ENCODE measurements at regions not wholly inside any gene's neighbourhood (a gene's known extent, or its start where the extent isn't known, plus 50 kb on each side); places are given as distances from the start of the nearest gene placed in this dataset.

GRCh38 chr1:208781391-208782045 lies 537.3 kb upstream of the PLXNA2 start:
- DNase-seq (ENCODE audit: extremely low read depth in 1 of 11, low read depth in 9 of 11, low spot score in 4 of 11), result no peak

DNA sequence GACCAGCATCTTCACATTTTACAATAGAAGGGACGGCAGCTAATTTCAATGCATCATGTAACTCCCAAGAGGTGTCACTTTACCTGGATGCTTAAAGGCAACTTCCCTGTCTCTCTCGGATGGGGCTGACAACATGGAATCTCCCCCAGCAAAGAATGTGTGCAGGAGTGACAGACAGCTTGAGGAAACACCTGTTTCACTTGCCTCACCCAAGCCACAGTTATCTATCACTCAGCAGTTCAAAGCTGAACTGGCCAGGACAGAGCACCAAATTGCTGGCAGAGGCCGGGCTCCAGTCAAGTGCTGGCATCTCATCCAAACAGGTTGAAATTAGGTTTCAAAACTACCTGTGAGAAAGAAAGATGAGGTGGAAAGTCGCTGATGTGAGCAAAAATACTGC lies 538.0 kb upstream of the PLXNA2 start:
- no peak for DNase-seq (ENCODE audit: extremely low read depth in 1 of 11, low read depth in 9 of 11, low spot score in 4 of 11)

DNA sequence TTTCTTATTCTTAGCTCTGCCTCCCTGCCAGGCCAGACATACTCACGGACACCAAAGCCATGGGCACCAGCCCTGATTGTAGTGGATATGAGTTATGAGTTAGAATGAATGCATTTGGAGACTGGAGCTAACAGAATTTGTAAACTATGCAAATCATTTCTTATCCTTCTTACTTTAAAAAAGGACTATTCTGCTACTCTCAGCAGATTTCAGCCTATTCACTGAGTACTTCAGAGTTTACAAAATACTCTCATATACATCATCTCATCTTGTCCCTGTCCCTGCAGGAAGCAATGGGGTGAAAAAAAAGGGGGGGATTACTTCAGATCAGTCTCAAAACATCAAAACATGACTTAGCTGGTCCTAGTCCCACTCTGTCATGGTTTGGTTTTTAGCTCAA lies 541.4 kb upstream of the PLXNA2 start:
- DNase-seq (ENCODE audit: extremely low read depth in 1 of 11, low read depth in 9 of 11, low spot score in 4 of 11), result no peak

- no peak for DNase-seq (ENCODE audit: extremely low read depth in 1 of 11, low read depth in 9 of 11, low spot score in 4 of 11)
Observed at GRCh38 chr1:208787219-208787618, 543.0 kb upstream of the PLXNA2 start.

DNA sequence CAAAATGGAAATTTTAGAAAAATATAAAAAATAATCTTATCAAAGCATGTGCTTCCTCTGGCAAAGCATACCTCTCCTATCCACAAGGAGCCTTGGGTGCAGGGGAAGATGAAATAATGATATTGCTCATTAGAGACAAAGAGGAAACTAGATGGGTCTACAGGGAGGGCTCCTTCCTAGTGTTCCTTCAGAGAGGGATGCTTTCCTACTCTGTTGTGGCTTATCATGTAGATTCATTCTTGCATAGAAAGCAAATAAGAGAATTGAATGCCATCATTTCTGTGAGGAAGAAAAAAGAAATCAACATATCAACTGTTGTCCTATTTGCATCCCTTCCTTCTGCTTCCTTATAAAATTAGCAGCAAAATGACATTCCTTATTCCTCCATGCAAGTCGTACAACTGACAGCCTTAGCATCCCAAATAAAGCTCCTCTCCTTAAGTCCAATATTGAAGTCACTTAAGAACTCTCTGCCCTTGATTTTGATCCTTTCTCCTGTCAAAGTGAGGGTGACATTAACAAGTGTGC lies 543.9 kb upstream of the PLXNA2 start:
- DNase-seq (ENCODE audit: extremely low read depth in 1 of 11, low read depth in 9 of 11, low spot score in 4 of 11), result no peak

DNA sequence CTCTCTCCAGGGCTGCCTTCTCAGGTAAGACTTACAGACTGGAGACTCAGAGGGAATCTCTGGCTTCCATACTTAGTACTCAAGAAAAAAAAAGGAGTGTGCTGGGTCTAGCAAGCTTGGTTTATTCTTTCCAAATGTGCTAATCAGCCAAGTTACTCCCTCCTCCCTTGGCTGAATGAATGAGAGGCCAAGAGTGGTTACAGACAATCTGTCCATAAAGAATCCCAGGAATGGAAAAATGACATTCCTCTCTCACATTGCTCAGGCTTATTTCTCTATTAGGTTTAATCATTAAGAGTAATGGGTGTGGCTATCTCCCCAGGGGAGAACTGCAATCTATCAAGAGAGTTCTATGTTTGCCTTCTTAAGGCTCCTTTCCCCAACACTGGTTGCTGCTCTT lies 547.3 kb upstream of the PLXNA2 start:
- peak in 1 of 11 donors; percentile 45 for DNase-seq (ENCODE audit: extremely low read depth in 1 of 11, low read depth in 9 of 11, low spot score in 4 of 11)

DNA sequence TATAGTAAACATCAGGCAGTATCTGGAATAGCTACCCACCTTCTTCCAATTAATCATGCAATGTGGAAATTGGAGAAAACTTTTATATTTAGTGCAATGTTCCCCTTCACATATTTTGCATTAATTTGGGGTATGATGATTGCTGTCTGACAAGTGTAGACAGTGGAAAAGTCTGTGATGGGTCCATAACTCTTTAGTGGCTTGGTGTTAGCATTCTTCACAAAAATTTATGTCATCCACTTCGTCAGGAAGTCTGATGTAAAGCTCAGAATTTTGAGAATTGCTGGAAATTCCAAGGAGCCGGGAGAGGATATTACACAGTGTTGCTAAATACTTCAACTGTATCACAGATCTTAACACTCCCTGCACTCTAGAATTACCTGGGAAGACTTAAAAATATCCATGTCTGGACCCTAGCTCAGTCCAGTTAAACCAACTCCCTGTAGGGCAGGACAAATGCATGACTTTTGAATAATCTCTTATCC lies 549.7 kb upstream of the PLXNA2 start:
- no peak for DNase-seq (ENCODE audit: extremely low read depth in 1 of 11, low read depth in 9 of 11, low spot score in 4 of 11)

DNA sequence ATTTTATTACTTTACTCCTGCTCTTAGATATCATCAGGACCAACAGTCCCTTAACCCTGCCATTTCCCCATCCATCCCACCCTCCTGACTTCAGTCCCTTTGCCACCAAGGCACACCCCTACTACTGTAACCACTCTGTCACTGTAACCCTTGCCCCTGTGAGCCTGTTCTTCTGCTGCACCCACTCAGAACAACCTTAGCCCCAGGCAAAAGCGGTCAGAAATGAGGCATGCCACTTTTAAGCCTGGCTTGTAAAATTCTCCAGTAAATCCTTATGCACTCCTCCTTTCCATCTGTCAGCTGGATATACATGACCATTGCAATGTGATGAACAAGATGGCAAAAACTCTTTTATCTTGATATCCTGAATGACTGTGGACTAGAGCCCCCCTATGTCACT lies 555.0 kb upstream of the PLXNA2 start:
- DNase-seq (ENCODE audit: extremely low read depth in 1 of 11, low read depth in 9 of 11, low spot score in 4 of 11), result no peak

DNA sequence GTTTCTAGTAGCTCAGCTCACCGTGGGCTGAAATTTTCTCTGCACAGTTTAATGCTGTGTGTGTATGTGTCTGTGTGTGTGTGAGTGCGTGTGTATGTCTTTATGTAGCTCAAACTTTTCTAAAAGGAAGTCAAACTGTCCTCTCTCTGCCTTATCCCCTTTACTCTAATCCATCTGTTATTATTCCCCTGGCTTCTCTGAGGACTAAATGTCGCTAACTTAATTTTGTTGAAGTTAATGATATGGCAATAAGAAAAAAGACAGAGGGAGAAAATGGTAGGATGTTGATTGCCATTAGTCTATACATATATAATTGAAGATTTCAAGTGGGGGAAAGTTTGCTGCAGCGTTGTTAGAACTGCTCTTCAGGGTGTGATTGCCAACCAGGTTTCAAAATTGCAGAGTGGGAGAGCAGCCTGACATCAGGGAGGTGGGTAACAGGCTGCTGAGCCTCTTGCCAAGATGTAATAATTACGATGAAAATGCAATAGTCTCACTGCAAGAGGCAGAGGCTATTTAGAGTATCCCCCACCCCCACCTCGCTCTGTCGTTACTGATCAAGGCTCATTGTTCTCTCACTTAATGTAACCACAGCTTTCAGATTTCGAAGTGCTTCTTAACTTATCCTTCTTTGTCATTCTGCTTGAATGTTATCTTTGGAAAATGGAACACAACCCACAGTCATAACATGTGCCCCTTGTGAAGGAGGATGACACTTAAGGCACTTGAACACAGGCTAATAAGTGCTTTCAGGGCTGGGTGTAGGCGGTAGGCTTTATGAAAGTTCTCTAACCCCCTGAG lies 559.0 kb upstream of the PLXNA2 start:
- peak in 2 of 11 donors; percentile 10 to 26 for DNase-seq (ENCODE audit: extremely low read depth in 1 of 11, low read depth in 9 of 11, low spot score in 4 of 11)

GRCh38 chr1:208807446-208808127 lies 563.4 kb upstream of the PLXNA2 start:
- DNase-seq (ENCODE audit: extremely low read depth in 1 of 11, low read depth in 9 of 11, low spot score in 4 of 11), result no peak

GRCh38 chr1:208808301-208808700 lies 564.1 kb upstream of the PLXNA2 start:
- no peak for DNase-seq (ENCODE audit: extremely low read depth in 1 of 11, low read depth in 9 of 11, low spot score in 4 of 11)

GRCh38 chr1:208809876-208810275 lies 565.7 kb upstream of the PLXNA2 start:
- DNase-seq (ENCODE audit: extremely low read depth in 1 of 11, low read depth in 9 of 11, low spot score in 4 of 11), result no peak

- DNase-seq (ENCODE audit: extremely low read depth in 1 of 11, low read depth in 9 of 11, low spot score in 4 of 11), result no peak
Observed at GRCh38 chr1:208818770-208819445, 574.7 kb upstream of the PLXNA2 start.

GRCh38 chr1:208820580-208821212 lies 576.5 kb upstream of the PLXNA2 start:
- no peak for DNase-seq (ENCODE audit: extremely low read depth in 1 of 11, low read depth in 9 of 11, low spot score in 4 of 11)

- DNase-seq (ENCODE audit: extremely low read depth in 1 of 11, low read depth in 9 of 11, low spot score in 4 of 11), result no peak
Observed at GRCh38 chr1:208821939-208822338, 577.8 kb upstream of the PLXNA2 start.

- no peak for DNase-seq (ENCODE audit: extremely low read depth in 1 of 11, low read depth in 9 of 11, low spot score in 4 of 11)
Observed at GRCh38 chr1:208825300-208825699, 581.1 kb upstream of the PLXNA2 start.

GRCh38 chr1:208829595-208829994 lies 585.4 kb upstream of the PLXNA2 start:
- DNase-seq (ENCODE audit: extremely low read depth in 1 of 11, low read depth in 9 of 11, low spot score in 4 of 11), result no peak

DNA sequence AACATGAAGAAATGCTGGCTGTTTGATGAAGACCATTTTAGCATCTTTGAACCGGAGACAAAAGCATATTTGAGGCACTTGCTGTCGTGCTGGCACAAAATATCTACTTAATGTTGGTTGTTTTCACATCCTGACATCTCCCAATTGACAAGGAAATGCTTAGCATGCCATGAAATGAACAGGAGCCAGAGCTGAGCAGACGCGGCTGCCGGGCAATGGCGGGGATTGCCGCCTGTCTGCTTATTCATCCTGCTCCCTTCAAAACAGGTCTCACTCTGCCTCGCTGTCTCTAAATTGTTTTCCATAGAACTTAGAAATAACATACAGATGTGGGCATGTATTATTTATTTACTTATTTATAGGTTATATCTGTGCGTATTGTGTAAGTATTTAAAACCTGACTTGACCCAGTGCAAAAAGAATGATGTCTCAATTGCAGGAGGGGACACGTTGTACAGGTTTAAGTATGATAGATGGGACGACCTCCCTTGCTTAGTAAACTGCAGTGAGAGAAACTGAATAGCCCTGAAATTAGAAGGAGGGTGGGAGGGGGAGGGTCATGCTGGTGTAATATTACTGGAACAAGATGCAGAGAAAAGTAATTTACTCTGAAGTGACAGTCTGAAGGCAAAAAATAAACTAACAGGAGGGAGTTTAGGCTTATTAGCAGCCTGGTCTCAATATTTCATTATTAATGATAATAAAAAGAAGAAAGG lies 590.4 kb upstream of the PLXNA2 start:
- peak; percentile 15 to 79 (median 56) for DNase-seq (ENCODE audit: extremely low read depth in 1 of 11, low read depth in 9 of 11, low spot score in 4 of 11)
